Keratinocyte (primary cell): ENCODE measurements at regions not wholly inside any gene's neighbourhood (a gene's known extent, or its start where the extent isn't known, plus 50 kb on each side); places are given as distances from the start of the nearest gene placed in this dataset.

Experiments
- DNase-seq: peaks from one replicate; pipeline ENCODE4 v3.0.0-alpha.2; 2011; ENCODE audit warnings: low read depth, missing footprints, low spot score
- FAIRE-seq: peaks from 2 replicates; lab custom pipeline; 2011; peaks lifted over from hg19 to GRCh38; lab: Jason Lieb, UNC
- H2AFZ ChIP-seq: 2 replicates; pipeline ENCODE4 v1.6.0; 2012; ENCODE audit warnings: low read length, control low read depth, inconsistent platforms; ENCODE audit not compliant: control insufficient read depth
- H3K27ac ChIP-seq: 2 replicates; pipeline ENCODE4 v1.5.1; 2011; ENCODE audit warnings: low read length; ENCODE audit not compliant: control insufficient read depth, insufficient read depth
- H3K27me3 ChIP-seq: 3 replicates; pipeline ENCODE4 v1.6.0; 2011; ENCODE audit warnings: low read length; ENCODE audit not compliant: control insufficient read depth, insufficient read depth; ENCODE audit errors: extremely low read depth
- H3K36me3 ChIP-seq, 2 experiments: 2 replicates in 1 of 2; 3 replicates in 1 of 2; pipeline ENCODE4 v1.5.1; 2011; ENCODE audit warnings: low read length in 2 of 2, mild to moderate bottlenecking in 1 of 2; ENCODE audit not compliant: control insufficient read depth in 2 of 2, insufficient read depth in 2 of 2; ENCODE audit errors: extremely low read depth in 1 of 2
- H3K4me1 ChIP-seq: 3 replicates; pipeline ENCODE4 v1.5.1; 2011; ENCODE audit warnings: low read length; ENCODE audit not compliant: control insufficient read depth, insufficient read depth; ENCODE audit errors: extremely low read depth
- H3K4me2 ChIP-seq: 3 replicates; pipeline ENCODE4 v1.6.0; 2011; ENCODE audit warnings: low read depth, low read length; ENCODE audit not compliant: control insufficient read depth, insufficient read depth; ENCODE audit errors: extremely low read depth
- H3K4me3 ChIP-seq, 3 experiments: fragments of 200-600 bp in 1 of 3; sonication (generic) in 1 of 3; 2 replicates in 2 of 3; 3 replicates in 1 of 3; pipeline ENCODE4 v1.5.1; 2011 to 2016; ENCODE audit warnings: low read length in 3 of 3, mild to moderate bottlenecking in 3 of 3, control low read depth in 2 of 3, inconsistent platforms in 1 of 3, low read depth in 1 of 3, mixed read lengths in 1 of 3, mixed run types in 1 of 3, moderate library complexity in 1 of 3; ENCODE audit not compliant: control insufficient read depth in 2 of 3, insufficient read depth in 2 of 3; ENCODE audit errors: extremely low read depth in 1 of 3
- H3K79me2 ChIP-seq: 2 replicates; pipeline ENCODE4 v1.6.0; 2012; ENCODE audit warnings: low read length; ENCODE audit not compliant: control insufficient read depth, insufficient read depth
- H3K9ac ChIP-seq: 3 replicates; pipeline ENCODE4 v1.6.0; 2011; ENCODE audit warnings: low read length; ENCODE audit not compliant: control insufficient read depth, insufficient read depth; ENCODE audit errors: extremely low read depth
- H3K9me1 ChIP-seq: 3 replicates; pipeline ENCODE4 v1.6.0; 2011; ENCODE audit warnings: low read length; ENCODE audit not compliant: control insufficient read depth, insufficient read depth; ENCODE audit errors: extremely low read depth
- H3K9me3 ChIP-seq: 2 replicates; pipeline ENCODE4 v1.5.1; 2012; ENCODE audit warnings: low read depth, low read length; ENCODE audit not compliant: control insufficient read depth
- H4K20me1 ChIP-seq: 3 replicates; pipeline ENCODE4 v1.6.0; 2011; ENCODE audit warnings: low read length; ENCODE audit not compliant: control insufficient read depth, insufficient read depth; ENCODE audit errors: extremely low read depth
- CTCF ChIP-seq, 3 experiments: IDR thresholded peaks in 1 of 3; conservative IDR thresholded peaks in 1 of 3; optimal IDR thresholded peaks in 1 of 3; 2 replicates in 2 of 3; 3 replicates in 1 of 3; pipeline versions ENCODE3 to v1.5.1; 2011; ENCODE audit warnings: low read length in 3 of 3, mild to moderate bottlenecking in 3 of 3, moderate library complexity in 2 of 3, control low read depth in 1 of 3, inconsistent platforms in 1 of 3; ENCODE audit not compliant: insufficient read depth in 2 of 3; ENCODE audit errors: extremely low read depth in 1 of 3
- EZH2 ChIP-seq: IDR thresholded peaks from one replicate; pipeline ENCODE4 v1.6.1; 2012; ENCODE audit warnings: inconsistent platforms, mild to moderate bottlenecking, low read length, moderate library complexity
- dilution Hi-C: fragments of 300-500 bp; cut with MboI; formaldehyde crosslinking; loops from one replicate; pipeline ENCODE4 v1.7.0; 2020; ENCODE audit warnings: low sequenced_read_pairs; ENCODE audit not compliant: extremely low pct_ligation_motif_present

GRCh38 chr2:156147594-156148330 lies 184.8 kb downstream of the NR4A2 start:
- no peaks in the 10 kb centered on the region for H3K27me3 ChIP-seq
- H3K4me3 ChIP-seq: no peak overlapping the region
- TF ChIP-seq EZH2 (no peak), CTCF (optimal IDR thresholded peaks at IDR 0.05 in 1 of 3, IDR thresholded peaks at IDR 0.05 in 1 of 3, conservative IDR thresholded peaks at IDR 0.05 in 1 of 3; ENCODE audit: extremely low read depth in 1 of 3, insufficient read depth in 2 of 3, low read length in 3 of 3) (no peak)
- H3K79me2 ChIP-seq: no peaks in the 10 kb centered on the region
- peak overlapping the region; percentile 25 for H2AFZ ChIP-seq
- peak overlapping the region; percentile 42 for H3K27ac ChIP-seq
- no peaks in the 10 kb centered on the region for H3K9me1 ChIP-seq
- dilution Hi-C loops: no loop called here
- no peaks in the 10 kb centered on the region for H3K36me3 ChIP-seq
- peaks cover 8% of the 10 kb centered on the region for H3K4me1 ChIP-seq
- DNase-seq: peak; percentile 77
- no peaks in the 10 kb centered on the region for H4K20me1 ChIP-seq
- H3K9ac ChIP-seq: no peak overlapping the region
- FAIRE-seq: peak; percentile 9
- no peaks in the 10 kb centered on the region for H3K9me3 ChIP-seq
- peak overlapping the region; percentile 34 for H3K4me2 ChIP-seq

GRCh38 chr2:156145976-156146375 lies 186.5 kb downstream of the NR4A2 start:
- no peak for FAIRE-seq
- Histone ChIP-seq H3K9me1 (no peaks in the 10 kb centered on the region), H3K79me2 (no peaks in the 10 kb centered on the region), H3K4me2 (no peak overlapping the region), H2AFZ (no peak overlapping the region), H3K27me3 (no peaks in the 10 kb centered on the region), H3K4me1 (peaks cover 8% of the 10 kb centered on the region), H4K20me1 (no peaks in the 10 kb centered on the region), H3K27ac (no peak overlapping the region), H3K4me3 (no peak overlapping the region), H3K36me3 (no peaks in the 10 kb centered on the region), H3K9ac (no peak overlapping the region), H3K9me3 (no peaks in the 10 kb centered on the region)
- no peak for DNase-seq
- no peak for TF ChIP-seq CTCF (optimal IDR thresholded peaks at IDR 0.05 in 1 of 3, IDR thresholded peaks at IDR 0.05 in 1 of 3, conservative IDR thresholded peaks at IDR 0.05 in 1 of 3; ENCODE audit: extremely low read depth in 1 of 3, insufficient read depth in 2 of 3, low read length in 3 of 3)
- no peak for TF ChIP-seq EZH2
- dilution Hi-C loops: no loop called here
